Suprapubic skin (tissue), 4 donors: ENCODE measurements at regions not wholly inside any gene's neighbourhood (a gene's known extent, or its start where the extent isn't known, plus 50 kb on each side); places are given as distances from the start of the nearest gene placed in this dataset.
A peak's percentile ranks its signal among the peaks of the same experiment; 100 is the strongest.

ENCODE experiments used
- DNase-seq, 2 donors: peaks; one replicate each; pipeline ENCODE4 v3.0.0-alpha.2; 2019; ENCODE audit warnings: low spot score in 2 of 2
- H3K27ac ChIP-seq: fragments of 200-600 bp; sonication (generic); one replicate; pipeline ENCODE4 v1.5.1; 2019
- H3K27me3 ChIP-seq: fragments of 200-600 bp; sonication (generic); one replicate; pipeline ENCODE4 v1.5.1; 2019
- H3K36me3 ChIP-seq: fragments of 200-600 bp; sonication (generic); one replicate; pipeline ENCODE4 v1.5.1; 2019
- H3K4me1 ChIP-seq: fragments of 200-600 bp; sonication (generic); one replicate; pipeline ENCODE4 v1.5.1; 2019
- H3K4me3 ChIP-seq: fragments of 200-600 bp; sonication (generic); one replicate; pipeline ENCODE4 v1.5.1; 2019; ENCODE audit warnings: mild to moderate bottlenecking
- H3K9me3 ChIP-seq: fragments of 200-600 bp; sonication (generic); one replicate; pipeline ENCODE4 v1.5.1; 2019
- CTCF ChIP-seq, 2 donors: fragments of 200-600 bp in 1 of 2; fragments of 450-650 bp in 1 of 2; sonication (generic) in 1 of 2; IDR thresholded peaks; one replicate each; pipeline ENCODE4 v1.5.1; 2016 to 2019; ENCODE audit warnings: antibody characterized with exemption in 2 of 2, mild to moderate bottlenecking in 1 of 2, moderate library complexity in 1 of 2
- EP300 ChIP-seq: sonication (generic); formaldehyde crosslinking; IDR thresholded peaks from one replicate; pipeline ENCODE4 v1.6.1; 2017; ENCODE audit warnings: antibody characterized with exemption
- POLR2A ChIP-seq, 2 donors: fragments of 450-650 bp; IDR thresholded peaks; one replicate each; pipeline ENCODE4 v1.6.1; 2017; ENCODE audit warnings: antibody characterized with exemption in 2 of 2, mild to moderate bottlenecking in 2 of 2, moderate library complexity in 2 of 2
- POLR2AphosphoS5 ChIP-seq, 3 donors: sonication (generic); formaldehyde crosslinking; IDR thresholded peaks; one replicate each; pipeline ENCODE4 v1.6.1; 2017; ENCODE audit warnings: antibody characterized with exemption in 3 of 3
- WGBS: methylation state at CpG from one replicate; pipeline ENCODE4 v1.1.5; 2018; 5-methylcytosine and 5-hydroxymethylcytosine counted together

- H3K27ac ChIP-seq = no peak overlapping the region
- 93% methylated on average over 7 of the region's 7 CpGs for WGBS
- no peak for TF ChIP-seq POLR2AphosphoS5 (IDR thresholded peaks at IDR 0.05)
- TF ChIP-seq POLR2A (IDR thresholded peaks at IDR 0.05) = no peak
- TF ChIP-seq EP300 = no peak
- no peak for TF ChIP-seq CTCF (IDR thresholded peaks at IDR 0.05)
- DNase-seq = no peak
- no peak overlapping the region for H3K4me3 ChIP-seq
- H3K4me1 ChIP-seq = no peaks in the 10 kb centered on the region
- H3K27me3 ChIP-seq = no peaks in the 10 kb centered on the region
- H3K9me3 ChIP-seq = no peaks in the 10 kb centered on the region
- no peaks in the 10 kb centered on the region for H3K36me3 ChIP-seq
Measured at GRCh38 chr10:128884033-128884425, 583.0 kb upstream of the MGMT start.

- H3K4me1 ChIP-seq = no peaks in the 10 kb centered on the region
- TF ChIP-seq EP300 (no peak), POLR2AphosphoS5 (IDR thresholded peaks at IDR 0.05) (no peak), POLR2A (IDR thresholded peaks at IDR 0.05) (no peak), CTCF (IDR thresholded peaks at IDR 0.05) (no peak)
- no peak overlapping the region for H3K4me3 ChIP-seq
- H3K36me3 ChIP-seq = no peaks in the 10 kb centered on the region
- WGBS = 83% methylated on average over 6 of the region's 6 CpGs
- no peak for DNase-seq
- no peak overlapping the region for H3K27ac ChIP-seq
- H3K27me3 ChIP-seq = no peaks in the 10 kb centered on the region
- H3K9me3 ChIP-seq = no peaks in the 10 kb centered on the region
Measured at GRCh38 chr10:128884496-128885072, 582.5 kb upstream of the MGMT start.

- Histone ChIP-seq H3K4me3 (no peak overlapping the region), H3K4me1 (no peaks in the 10 kb centered on the region), H3K36me3 (no peaks in the 10 kb centered on the region), H3K9me3 (no peaks in the 10 kb centered on the region), H3K27me3 (no peaks in the 10 kb centered on the region), H3K27ac (no peak overlapping the region)
- DNase-seq = peak in 1 of 2 donors; percentile 18
- TF ChIP-seq CTCF (IDR thresholded peaks at IDR 0.05) (no peak), POLR2A (IDR thresholded peaks at IDR 0.05) (no peak), EP300 (no peak), POLR2AphosphoS5 (IDR thresholded peaks at IDR 0.05) (no peak)
- WGBS = 92% methylated on average over 18 of the region's 22 CpGs
Measured at GRCh38 chr10:128885573-128886555, 581.2 kb upstream of the MGMT start.

GRCh38 chr10:128887856-128888255, 579.2 kb upstream of the MGMT start:
- H3K4me1 ChIP-seq = no peaks in the 10 kb centered on the region
- 83% methylated on average over 3 of the region's 3 CpGs for WGBS
- TF ChIP-seq EP300 (no peak), POLR2A (IDR thresholded peaks at IDR 0.05) (no peak), CTCF (IDR thresholded peaks at IDR 0.05) (no peak), POLR2AphosphoS5 (IDR thresholded peaks at IDR 0.05) (no peak)
- DNase-seq = no peak
- H3K4me3 ChIP-seq = no peak overlapping the region
- H3K27ac ChIP-seq = no peak overlapping the region
- no peaks in the 10 kb centered on the region for H3K36me3 ChIP-seq
- no peaks in the 10 kb centered on the region for H3K27me3 ChIP-seq
- H3K9me3 ChIP-seq = no peaks in the 10 kb centered on the region

GRCh38 chr10:128892005-128892404, 575.0 kb upstream of the MGMT start:
- no peaks in the 10 kb centered on the region for H3K27me3 ChIP-seq
- 88% methylated on average over 4 of the region's 4 CpGs for WGBS
- peaks cover under 1% of the 10 kb centered on the region for H3K4me1 ChIP-seq
- no peak overlapping the region for H3K4me3 ChIP-seq
- no peak for TF ChIP-seq POLR2A (IDR thresholded peaks at IDR 0.05)
- TF ChIP-seq CTCF (IDR thresholded peaks at IDR 0.05) = no peak
- no peak for TF ChIP-seq EP300
- no peak for TF ChIP-seq POLR2AphosphoS5 (IDR thresholded peaks at IDR 0.05)
- no peaks in the 10 kb centered on the region for H3K36me3 ChIP-seq
- H3K9me3 ChIP-seq = no peaks in the 10 kb centered on the region
- DNase-seq = no peak
- no peak overlapping the region for H3K27ac ChIP-seq
